Choroid plexus epithelial cell (primary cell): ENCODE measurements at regions not wholly inside any gene's neighbourhood (a gene's known extent, or its start where the extent isn't known, plus 50 kb on each side); places are given as distances from the start of the nearest gene placed in this dataset.
A peak's percentile ranks its signal among the peaks of the same experiment; 100 is the strongest.
"Not testable (repeated sequence)": the region's sequence is repeated elsewhere in the genome, so short reads cannot be mapped to it uniquely, and the experiment has no call there.

Experiments used
- DNase-seq: peaks from one replicate; pipeline ENCODE4 v3.0.0-alpha.2; 2010; ENCODE audit warnings: low read depth
- H3K4me3 ChIP-seq: 2 replicates; pipeline ENCODE4 v1.5.1; 2011; ENCODE audit warnings: low read depth, mild to moderate bottlenecking, control low read depth, low read length, moderate library complexity
- TF ChIP-seq, protein P1 (sequence below): conservative IDR thresholded peaks from 2 replicates; pipeline ENCODE4 v1.5.1; 2011; ENCODE audit warnings: low read depth, mild to moderate bottlenecking, control low read depth, inconsistent platforms, low read length, moderate library complexity

- DNase-seq, result no peak
- TF ChIP-seq, protein P1, sequence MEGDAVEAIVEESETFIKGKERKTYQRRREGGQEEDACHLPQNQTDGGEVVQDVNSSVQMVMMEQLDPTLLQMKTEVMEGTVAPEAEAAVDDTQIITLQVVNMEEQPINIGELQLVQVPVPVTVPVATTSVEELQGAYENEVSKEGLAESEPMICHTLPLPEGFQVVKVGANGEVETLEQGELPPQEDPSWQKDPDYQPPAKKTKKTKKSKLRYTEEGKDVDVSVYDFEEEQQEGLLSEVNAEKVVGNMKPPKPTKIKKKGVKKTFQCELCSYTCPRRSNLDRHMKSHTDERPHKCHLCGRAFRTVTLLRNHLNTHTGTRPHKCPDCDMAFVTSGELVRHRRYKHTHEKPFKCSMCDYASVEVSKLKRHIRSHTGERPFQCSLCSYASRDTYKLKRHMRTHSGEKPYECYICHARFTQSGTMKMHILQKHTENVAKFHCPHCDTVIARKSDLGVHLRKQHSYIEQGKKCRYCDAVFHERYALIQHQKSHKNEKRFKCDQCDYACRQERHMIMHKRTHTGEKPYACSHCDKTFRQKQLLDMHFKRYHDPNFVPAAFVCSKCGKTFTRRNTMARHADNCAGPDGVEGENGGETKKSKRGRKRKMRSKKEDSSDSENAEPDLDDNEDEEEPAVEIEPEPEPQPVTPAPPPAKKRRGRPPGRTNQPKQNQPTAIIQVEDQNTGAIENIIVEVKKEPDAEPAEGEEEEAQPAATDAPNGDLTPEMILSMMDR, result no peak
- H3K4me3 ChIP-seq, result no peak overlapping the region
These were observed 190.7 kb upstream of the SGO1 start for GRCh38 chr3:20376665-20377217.

DNA sequence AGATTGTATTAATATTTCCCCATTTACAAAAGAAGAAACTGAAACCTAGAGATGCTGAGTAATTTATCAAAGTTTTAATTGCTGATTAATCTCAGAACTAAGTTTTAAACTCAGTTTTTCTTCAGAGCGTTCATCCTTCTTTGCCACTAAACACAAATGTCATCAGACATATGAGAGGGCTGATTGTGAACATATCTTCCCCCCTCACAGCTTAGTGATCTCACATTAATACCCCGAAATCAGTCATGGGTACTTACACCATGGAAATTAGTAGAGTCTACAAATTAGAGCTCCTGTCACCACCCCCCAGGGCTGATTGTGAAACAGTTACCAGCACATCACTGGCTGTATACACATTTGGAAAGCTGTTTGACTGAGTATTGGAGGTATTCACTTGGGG is 189.3 kb upstream of the SGO1 start:
- H3K4me3 ChIP-seq, result no peak overlapping the region
- TF ChIP-seq, protein P1, result no peak
- DNase-seq, result no peak

- H3K4me3 ChIP-seq, DNase-seq: not testable (repeated sequence)
These were observed 184.5 kb upstream of the SGO1 start for GRCh38 chr3:20370273-20371063.

- DNase-seq, result no peak
- TF ChIP-seq, protein P1, result no peak
These were observed 175.0 kb upstream of the SGO1 start for GRCh38 chr3:20361000-20361399.

DNA sequence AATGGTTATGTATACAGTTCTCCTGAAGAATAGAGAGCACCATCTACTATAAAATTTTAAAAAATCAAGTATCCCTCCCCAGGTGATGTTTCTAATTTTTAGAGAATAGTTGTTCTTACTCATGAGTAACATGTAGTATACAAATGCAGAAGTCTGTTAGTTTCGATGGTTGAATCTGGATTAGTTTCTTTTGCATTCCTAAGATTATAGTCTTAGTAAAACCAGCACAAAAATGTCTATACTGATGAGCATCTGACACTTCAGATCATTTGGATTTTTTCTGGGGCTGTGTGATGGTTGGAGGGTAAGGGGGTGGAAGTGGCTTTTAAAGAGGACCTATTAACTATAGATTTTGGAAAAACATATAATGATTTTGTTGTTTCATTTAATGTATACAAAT is 167.3 kb upstream of the SGO1 start:
- no peak overlapping the region for H3K4me3 ChIP-seq
- TF ChIP-seq, protein P1, result no peak
- no peak for DNase-seq

More at GRCh38 chr3:20361000-20361399, 175.0 kb upstream of the SGO1 start:
- H3K4me3 ChIP-seq, result no peak overlapping the region

GRCh38 chr3:20352546-20353179 is 166.7 kb upstream of the SGO1 start:
- TF ChIP-seq, protein P1, result no peak
- no peak overlapping the region for H3K4me3 ChIP-seq
- peak; percentile 9 for DNase-seq

DNA sequence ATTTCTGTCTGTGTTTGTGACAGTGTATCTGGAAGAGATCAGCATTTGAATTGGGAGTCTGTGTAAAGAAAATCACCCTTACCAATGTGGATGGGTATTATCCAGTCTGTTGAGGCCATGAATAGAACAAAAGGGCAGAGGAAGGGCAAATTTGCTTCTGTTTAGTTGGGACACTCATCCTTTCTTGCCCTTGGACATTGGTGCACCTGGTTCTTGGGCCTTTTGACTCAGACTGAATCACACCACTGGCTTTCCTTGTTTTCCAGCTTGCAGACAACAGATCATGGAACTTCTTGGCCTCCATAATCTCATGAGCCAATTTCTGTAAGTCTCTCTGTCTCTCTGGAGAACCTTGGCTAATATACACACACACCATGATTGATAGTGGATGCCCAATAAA is 164.4 kb upstream of the SGO1 start:
- TF ChIP-seq, protein P1, result no peak
- DNase-seq, result no peak
- no peak overlapping the region for H3K4me3 ChIP-seq
